ENCODE measurements at regions not wholly inside any gene's neighbourhood (a gene's known extent, or its start where the extent isn't known, plus 50 kb on each side); places are given as distances from the start of the nearest gene placed in this dataset.
A peak's percentile ranks its signal among the peaks of the same experiment; 100 is the strongest.

- DNase-seq (ENCODE audit: low spot score) (no peak), ATAC-seq (ENCODE audit: low read depth) (0 out of 3 replicates have a peak, but pooled peaks have one; percentile 54)
- Histone ChIP-seq H3K4me3 (ENCODE audit: severe bottlenecking) (no peak overlapping the region), H3K9me3 (ENCODE audit: severe bottlenecking) (no peaks in the 10 kb centered on the region), H3K36me3 (ENCODE audit: low read depth) (no peaks in the 10 kb centered on the region), H3K27me3 (ENCODE audit: insufficient read depth, poor library complexity, severe bottlenecking) (no peaks in the 10 kb centered on the region), H3K27ac (ENCODE audit: poor library complexity, severe bottlenecking) (no peak overlapping the region), H3K4me1 (ENCODE audit: insufficient read depth, poor library complexity, severe bottlenecking) (no peaks in the 10 kb centered on the region)
- TF ChIP-seq CTCF (IDR thresholded peaks at IDR 0.05; ENCODE audit: poor library complexity, severe bottlenecking), result peak; percentile 38
Measured at GRCh38 chrX:8971116-8971515, 62.8 kb downstream of the FAM9B start.

- TF ChIP-seq CTCF (IDR thresholded peaks at IDR 0.05; ENCODE audit: poor library complexity, severe bottlenecking), result no peak
- Histone ChIP-seq H3K36me3 (ENCODE audit: low read depth) (no peaks in the 10 kb centered on the region), H3K9me3 (ENCODE audit: severe bottlenecking) (no peaks in the 10 kb centered on the region), H3K4me3 (ENCODE audit: severe bottlenecking) (no peak overlapping the region), H3K27ac (ENCODE audit: poor library complexity, severe bottlenecking) (no peak overlapping the region), H3K27me3 (ENCODE audit: insufficient read depth, poor library complexity, severe bottlenecking) (no peaks in the 10 kb centered on the region), H3K4me1 (ENCODE audit: insufficient read depth, poor library complexity, severe bottlenecking) (no peaks in the 10 kb centered on the region)
- ATAC-seq (ENCODE audit: low read depth) (no peak), DNase-seq (ENCODE audit: low spot score) (no peak)
Measured at GRCh38 chrX:8969378-8969777, 64.5 kb downstream of the FAM9B start.

- TF ChIP-seq CTCF (IDR thresholded peaks at IDR 0.05; ENCODE audit: poor library complexity, severe bottlenecking), result no peak
- H3K27me3 ChIP-seq (ENCODE audit: insufficient read depth, poor library complexity, severe bottlenecking), result no peaks in the 10 kb centered on the region
- no peaks in the 10 kb centered on the region for H3K4me1 ChIP-seq (ENCODE audit: insufficient read depth, poor library complexity, severe bottlenecking)
- no peaks in the 10 kb centered on the region for H3K9me3 ChIP-seq (ENCODE audit: severe bottlenecking)
- DNase-seq (ENCODE audit: low spot score) (no peak), ATAC-seq (ENCODE audit: low read depth) (no peak)
- H3K36me3 ChIP-seq (ENCODE audit: low read depth), result no peaks in the 10 kb centered on the region
- no peak overlapping the region for H3K4me3 ChIP-seq (ENCODE audit: severe bottlenecking)
- no peak overlapping the region for H3K27ac ChIP-seq (ENCODE audit: poor library complexity, severe bottlenecking)
Measured at GRCh38 chrX:8967461-8967860, 66.5 kb downstream of the FAM9B start.

- DNase-seq (ENCODE audit: low spot score), result no peak
- no peaks in the 10 kb centered on the region for H3K36me3 ChIP-seq (ENCODE audit: low read depth)
- no peak overlapping the region for H3K4me3 ChIP-seq (ENCODE audit: severe bottlenecking)
- no peak for ATAC-seq (ENCODE audit: low read depth)
- H3K9me3 ChIP-seq (ENCODE audit: severe bottlenecking), result no peaks in the 10 kb centered on the region
- no peak for TF ChIP-seq CTCF (IDR thresholded peaks at IDR 0.05; ENCODE audit: poor library complexity, severe bottlenecking)
- no peaks in the 10 kb centered on the region for H3K4me1 ChIP-seq (ENCODE audit: insufficient read depth, poor library complexity, severe bottlenecking)
- no peak overlapping the region for H3K27ac ChIP-seq (ENCODE audit: poor library complexity, severe bottlenecking)
- H3K27me3 ChIP-seq (ENCODE audit: insufficient read depth, poor library complexity, severe bottlenecking), result no peaks in the 10 kb centered on the region
Measured at GRCh38 chrX:8960957-8961468, 72.9 kb downstream of the FAM9B start.

GRCh38 chrX:8955511-8955910 lies 78.4 kb downstream of the FAM9B start:
- Histone ChIP-seq H3K4me1 (ENCODE audit: insufficient read depth, poor library complexity, severe bottlenecking) (no peaks in the 10 kb centered on the region), H3K27ac (ENCODE audit: poor library complexity, severe bottlenecking) (no peak overlapping the region), H3K27me3 (ENCODE audit: insufficient read depth, poor library complexity, severe bottlenecking) (no peaks in the 10 kb centered on the region), H3K4me3 (ENCODE audit: severe bottlenecking) (no peak overlapping the region), H3K36me3 (ENCODE audit: low read depth) (no peaks in the 10 kb centered on the region), H3K9me3 (ENCODE audit: severe bottlenecking) (no peaks in the 10 kb centered on the region)
- ATAC-seq (ENCODE audit: low read depth) (no peak), DNase-seq (ENCODE audit: low spot score) (no peak)
- no peak for TF ChIP-seq CTCF (IDR thresholded peaks at IDR 0.05; ENCODE audit: poor library complexity, severe bottlenecking)

Measured in RWPE2 (cell line).